Neural cell (in vitro differentiated cells): ENCODE measurements at regions not wholly inside any gene's neighbourhood (a gene's known extent, or its start where the extent isn't known, plus 50 kb on each side); places are given as distances from the start of the nearest gene placed in this dataset.

ENCODE experiments used
- CTCF ChIP-seq: fragments of 450-650 bp; IDR thresholded peaks from 2 replicates; pipeline ENCODE4 v1.5.1; 2014; ENCODE audit warnings: antibody characterized with exemption, mild to moderate bottlenecking, moderate library complexity; ENCODE audit not compliant: poor library complexity, severe bottlenecking
- EP300 ChIP-seq: fragments of 450-650 bp; conservative IDR thresholded peaks from 2 replicates; pipeline ENCODE4 v1.6.1; 2014; ENCODE audit warnings: antibody characterized with exemption, mild to moderate bottlenecking, moderate library complexity; ENCODE audit not compliant: poor library complexity, severe bottlenecking
- EZH2 ChIP-seq: fragments of 200-600, 300-800 bp; shearing (Covaris generic), sonication (generic); IDR thresholded peaks from 2 replicates; pipeline ENCODE4 v1.6.1; 2014; ENCODE audit warnings: antibody characterized with exemption, low read length, borderline replicate concordance, mild to moderate bottlenecking; ENCODE audit not compliant: insufficient read depth, poor library complexity, severe bottlenecking
- POLR2AphosphoS5 ChIP-seq: IDR thresholded peaks from 2 replicates; pipeline ENCODE4 v1.6.1; 2012
- RAD21 ChIP-seq: fragments of 450-650 bp; conservative IDR thresholded peaks from 2 replicates; pipeline ENCODE4 v1.6.1; 2014; ENCODE audit warnings: antibody characterized with exemption, mild to moderate bottlenecking, moderate library complexity
- TAF1 ChIP-seq: IDR thresholded peaks from 2 replicates; pipeline ENCODE4 v1.6.1; 2012; ENCODE audit warnings: low read depth

GRCh38 chr9:79989079-79989478 lies 417.3 kb downstream of the TLE4 start:
- no peak for TF ChIP-seq CTCF
- no peak for TF ChIP-seq EP300
- no peak for TF ChIP-seq EZH2
- TF ChIP-seq POLR2AphosphoS5: no peak
- no peak for TF ChIP-seq RAD21
- no peak for TF ChIP-seq TAF1
